GM21367 (cell line): ENCODE measurements at regions not wholly inside any gene's neighbourhood (a gene's known extent, or its start where the extent isn't known, plus 50 kb on each side); places are given as distances from the start of the nearest gene placed in this dataset.
A peak's percentile ranks its signal among the peaks of the same experiment; 100 is the strongest.
"Not testable (repeated sequence)": the region's sequence is repeated elsewhere in the genome, so short reads cannot be mapped to it uniquely, and the experiment has no call there.

ENCODE experiments used
- ATAC-seq: cut with Tn5 transposase; IDR thresholded peaks from one replicate; pipeline ENCODE4 v1.9.1; 2021; ENCODE audit not compliant: unreplicated experiment

DNA sequence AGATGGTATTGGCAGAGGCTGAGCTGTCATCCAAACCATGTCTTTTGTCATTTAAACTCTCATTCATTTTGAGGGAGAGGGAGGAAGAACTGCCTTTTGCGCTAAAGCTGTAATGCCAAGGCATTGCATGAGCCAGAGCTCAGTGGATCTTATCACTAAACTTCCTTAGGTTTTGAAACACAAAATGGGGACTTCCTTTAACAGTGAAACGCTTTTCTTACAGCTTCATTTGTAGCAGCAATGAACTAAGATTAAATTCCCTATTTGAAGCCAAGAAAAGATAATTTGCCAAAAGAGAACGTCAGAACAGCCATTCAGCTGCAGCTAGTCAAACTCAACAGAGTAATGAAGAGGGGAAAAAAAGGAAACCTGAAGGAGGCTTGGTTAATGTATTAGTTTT lies 143.5 kb upstream of the MMADHC start:
- ATAC-seq, result no peak

DNA sequence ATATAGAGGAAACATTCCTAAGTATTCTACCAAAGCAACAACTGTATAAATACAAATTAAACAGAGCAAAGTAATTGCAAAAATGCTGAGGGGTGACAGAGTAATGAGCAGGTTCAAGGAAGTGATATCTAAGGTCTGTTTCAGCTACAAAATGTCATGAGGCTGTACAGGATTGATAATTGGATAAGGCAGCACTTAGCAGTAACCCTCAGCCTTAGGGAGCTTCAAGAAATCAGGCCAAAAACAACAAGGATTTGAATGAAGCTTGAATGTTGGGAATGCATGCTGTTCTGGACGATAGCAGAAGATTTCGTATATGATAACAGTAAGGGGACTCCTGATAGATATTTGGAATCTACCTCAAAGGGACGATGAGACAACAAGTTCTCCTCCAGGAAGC lies 142.0 kb upstream of the MMADHC start:
- no peak for ATAC-seq

DNA sequence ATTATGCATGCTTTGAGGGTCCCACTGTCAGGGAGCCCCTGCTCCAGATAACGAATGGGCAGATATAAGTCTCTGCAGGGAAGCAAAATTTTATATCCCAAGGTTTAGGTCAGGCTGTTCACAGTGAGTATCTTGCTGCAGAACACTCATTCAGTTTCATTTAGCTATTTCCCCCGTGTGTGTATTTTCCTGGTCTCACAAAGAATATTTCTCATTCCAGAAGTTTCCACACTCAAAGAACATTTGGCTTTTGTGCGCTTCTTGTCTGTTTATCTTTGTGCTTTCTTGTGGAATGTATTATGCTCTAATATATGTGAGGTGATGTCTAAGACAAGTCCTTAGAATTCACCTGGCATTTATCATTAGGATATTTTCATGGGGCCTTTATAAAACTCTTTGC lies 140.4 kb upstream of the MMADHC start:
- no peak for ATAC-seq

DNA sequence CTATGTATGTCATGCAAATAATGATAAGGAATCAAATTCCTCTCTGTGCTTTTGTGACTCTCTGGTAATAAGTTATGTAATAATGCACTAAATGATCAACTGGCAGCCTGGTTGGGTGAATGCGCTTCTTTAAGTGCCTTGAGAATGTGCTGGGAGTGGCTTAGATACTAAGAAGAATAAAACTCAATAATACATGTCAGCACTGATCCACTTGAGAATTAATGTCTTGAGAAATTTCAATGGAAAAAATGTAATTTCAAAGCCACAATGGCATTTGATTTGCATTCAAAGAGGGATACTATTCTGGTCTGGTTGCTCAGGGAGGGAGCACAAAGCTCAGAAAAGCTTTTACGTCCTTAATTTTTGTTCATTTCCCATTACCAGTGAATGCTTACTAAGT lies 137.7 kb upstream of the MMADHC start:
- no peak for ATAC-seq

DNA sequence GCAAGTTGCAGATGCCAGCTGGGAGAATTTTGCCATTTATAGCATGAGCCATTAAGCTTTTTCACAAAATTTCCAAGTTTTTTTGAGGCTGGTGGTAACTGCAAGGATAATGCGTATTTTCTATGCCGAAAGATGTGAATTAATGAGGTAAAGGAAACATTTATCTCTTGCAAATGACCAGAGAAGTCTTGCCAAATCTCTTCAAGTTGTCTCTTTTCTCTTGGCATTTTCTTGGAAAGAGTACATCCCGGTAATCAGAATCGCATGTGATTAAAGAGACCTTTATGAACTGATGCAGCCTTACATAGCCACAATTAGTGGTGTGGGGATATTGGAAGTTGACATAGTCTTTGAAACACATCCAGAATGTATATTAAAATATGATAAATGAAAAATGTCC lies 136.5 kb upstream of the MMADHC start:
- no peak for ATAC-seq

DNA sequence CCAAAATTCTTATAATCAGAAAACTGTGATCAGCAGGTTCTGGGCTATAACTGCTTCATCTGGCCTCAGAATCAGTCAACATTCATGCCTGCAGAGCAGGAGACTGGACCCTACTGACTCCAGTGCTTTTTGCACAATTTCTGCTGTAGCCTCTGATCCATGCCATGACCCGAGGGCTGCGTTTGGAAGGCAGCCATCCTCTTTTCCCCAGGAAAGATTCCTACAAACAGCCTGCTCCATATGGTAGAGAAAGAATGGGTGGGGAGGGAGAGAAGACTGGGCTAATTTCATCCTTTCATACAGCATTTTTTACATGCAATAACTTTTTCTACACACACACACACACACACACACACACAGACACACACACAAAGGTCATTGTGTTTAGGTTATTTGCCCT lies 133.0 kb upstream of the MMADHC start:
- ATAC-seq, result no peak

DNA sequence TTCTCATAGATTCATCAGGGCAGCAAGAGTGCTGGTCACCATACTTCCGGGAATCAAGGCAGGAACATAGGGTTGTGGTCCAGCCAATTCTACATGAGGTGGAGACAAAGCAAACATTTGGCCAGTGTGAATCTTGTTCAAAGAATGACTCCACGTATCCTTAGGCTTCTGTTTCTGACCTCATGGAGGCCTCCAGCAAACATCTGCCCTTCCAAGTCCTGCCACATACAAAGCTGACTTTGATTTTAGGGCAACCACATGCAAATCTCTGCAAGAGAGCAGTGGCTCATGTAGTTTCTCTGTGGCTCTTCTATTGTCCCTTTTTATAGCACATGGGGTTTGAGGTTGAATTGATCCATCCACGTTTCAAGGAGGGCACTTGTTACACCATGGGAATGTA lies 132.1 kb upstream of the MMADHC start:
- no peak for ATAC-seq

DNA sequence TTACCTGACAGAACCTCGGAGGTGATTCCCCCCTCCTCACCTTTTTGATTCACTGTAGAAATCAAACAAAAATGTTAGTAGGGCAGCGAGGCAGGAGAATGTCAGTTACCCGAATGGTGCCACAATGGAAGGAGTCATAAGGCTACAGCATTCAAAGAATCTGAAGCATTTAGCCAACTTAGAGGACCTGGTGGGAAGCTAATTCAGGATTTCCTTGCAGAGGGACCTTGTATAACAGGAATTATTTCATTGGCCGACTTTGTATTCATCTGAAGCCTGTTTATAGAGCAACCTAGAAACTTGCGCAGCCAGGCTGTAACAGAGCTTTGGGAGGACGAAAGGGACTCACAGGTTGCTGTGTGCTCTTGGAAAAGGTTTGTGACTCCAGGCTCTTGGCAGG lies 129.1 kb upstream of the MMADHC start:
- ATAC-seq, result no peak

DNA sequence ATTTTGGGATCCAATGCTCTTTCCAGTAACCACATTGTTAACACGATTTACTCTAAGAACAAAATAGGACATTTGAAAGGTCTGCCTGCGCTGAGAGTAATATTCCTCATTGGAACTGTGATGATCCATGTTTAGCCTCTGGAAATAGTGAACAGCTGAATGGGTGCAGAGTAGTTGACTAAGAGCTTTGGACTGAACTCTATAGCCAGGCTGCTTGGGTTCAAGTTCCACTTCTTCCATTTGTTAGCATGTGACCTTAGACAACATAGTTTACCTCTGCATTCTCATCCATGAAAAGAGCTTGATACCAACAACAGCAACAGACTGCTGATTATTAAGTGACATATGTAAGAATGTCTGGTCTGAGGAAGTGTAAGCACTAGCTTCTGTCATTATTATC lies 128.3 kb upstream of the MMADHC start:
- ATAC-seq, result no peak

DNA sequence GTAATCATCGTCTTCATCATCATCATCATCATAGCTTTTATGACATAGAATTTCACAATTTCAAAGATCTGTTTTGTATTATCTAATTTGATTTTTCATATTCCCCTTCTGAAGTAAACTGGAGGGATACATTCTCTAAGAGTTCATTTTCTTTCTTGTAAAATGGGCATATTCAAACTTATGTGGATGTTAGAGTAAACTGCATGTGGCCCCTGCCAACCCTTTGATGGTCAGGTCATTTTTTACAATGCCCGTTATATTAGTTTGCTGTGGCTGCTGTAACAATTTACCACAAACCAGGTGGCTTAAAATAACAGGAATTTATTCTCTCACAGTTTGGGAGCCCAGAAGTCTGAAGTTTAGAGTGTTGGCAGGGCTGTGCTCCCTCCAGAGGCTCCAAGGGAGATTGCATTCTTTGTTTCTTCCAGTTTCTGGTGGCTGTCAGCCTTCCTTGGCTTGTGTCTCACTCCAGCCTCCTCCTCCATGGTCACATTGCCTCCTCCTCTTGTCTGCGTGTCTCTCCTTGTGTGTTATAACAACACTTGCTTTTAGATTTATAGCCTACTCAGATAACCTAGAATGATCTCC lies 127.5 kb upstream of the MMADHC start:
- ATAC-seq, result peak; percentile 84

DNA sequence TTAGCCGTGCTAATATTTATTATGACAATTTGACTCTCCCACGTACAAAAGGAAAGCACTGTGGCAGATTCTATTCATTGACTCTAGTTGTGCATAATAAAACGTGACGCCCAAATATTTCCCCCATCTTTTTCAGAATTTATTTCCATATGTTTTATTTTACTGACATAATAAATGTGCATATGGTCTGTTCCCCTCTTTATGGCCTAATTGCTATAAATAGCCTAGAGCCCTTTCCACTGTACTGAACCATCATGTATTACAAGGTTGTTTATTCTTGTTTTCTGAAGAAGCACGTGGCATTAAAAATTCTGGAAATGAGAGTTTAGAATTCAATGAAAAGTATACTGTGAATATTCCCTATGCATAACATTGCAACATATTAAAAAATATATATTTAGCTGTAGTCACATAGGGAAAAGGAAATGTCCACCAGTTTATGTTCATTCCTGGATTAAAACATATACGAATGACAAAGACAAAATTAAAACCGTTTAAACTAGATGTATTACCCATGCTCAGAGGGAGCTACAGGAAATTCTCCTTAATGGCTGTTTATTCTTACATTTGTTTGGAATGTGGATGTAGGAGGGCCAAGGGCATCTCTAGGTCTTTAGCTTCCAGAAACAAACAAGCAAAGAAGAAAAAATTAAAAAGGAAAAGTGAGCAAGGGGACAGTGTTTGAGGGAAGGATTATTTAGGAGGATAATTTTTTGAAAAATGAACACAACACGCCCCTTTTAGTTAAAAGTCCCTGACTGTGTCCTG lies 122.1 kb upstream of the MMADHC start:
- no peak for ATAC-seq

DNA sequence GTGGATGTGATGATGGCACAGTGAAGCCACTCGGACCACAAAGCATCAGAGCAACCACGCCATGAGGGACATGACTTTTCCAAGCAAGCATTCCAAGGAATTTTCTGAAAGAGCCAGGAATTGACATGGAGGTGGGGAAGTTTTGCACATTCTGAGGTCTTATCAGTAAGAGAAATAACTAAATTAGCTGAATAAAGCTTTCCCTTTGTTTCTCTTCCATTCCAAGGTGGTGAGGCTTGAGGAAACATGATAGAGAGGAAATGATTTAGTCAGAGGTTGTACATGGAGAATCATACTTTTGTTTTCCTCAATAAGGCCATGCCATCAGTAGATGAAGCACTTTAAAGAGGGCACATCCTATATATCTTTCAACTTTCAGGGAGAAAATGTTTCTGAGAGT lies 115.7 kb upstream of the MMADHC start:
- no peak for ATAC-seq

DNA sequence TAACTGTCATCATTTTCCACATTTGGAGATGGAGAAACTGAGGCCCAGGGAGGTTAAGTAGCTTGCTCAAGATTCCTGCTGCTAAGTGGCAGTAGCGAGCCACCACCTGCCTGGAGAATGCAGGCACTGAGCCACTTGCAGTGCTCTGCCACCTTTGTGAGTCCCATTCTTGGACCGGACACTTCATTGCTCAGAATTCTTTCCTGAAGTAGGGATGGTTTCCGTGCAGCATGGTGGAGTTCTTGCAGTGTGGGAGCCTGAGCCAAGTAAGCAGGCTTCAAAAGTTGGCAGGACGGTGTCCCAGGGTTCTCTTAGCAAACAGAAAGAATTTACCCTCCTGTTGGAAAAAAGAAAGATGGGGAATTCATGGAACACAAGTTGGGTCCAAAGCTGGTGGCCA lies 115.0 kb upstream of the MMADHC start:
- ATAC-seq, result no peak

DNA sequence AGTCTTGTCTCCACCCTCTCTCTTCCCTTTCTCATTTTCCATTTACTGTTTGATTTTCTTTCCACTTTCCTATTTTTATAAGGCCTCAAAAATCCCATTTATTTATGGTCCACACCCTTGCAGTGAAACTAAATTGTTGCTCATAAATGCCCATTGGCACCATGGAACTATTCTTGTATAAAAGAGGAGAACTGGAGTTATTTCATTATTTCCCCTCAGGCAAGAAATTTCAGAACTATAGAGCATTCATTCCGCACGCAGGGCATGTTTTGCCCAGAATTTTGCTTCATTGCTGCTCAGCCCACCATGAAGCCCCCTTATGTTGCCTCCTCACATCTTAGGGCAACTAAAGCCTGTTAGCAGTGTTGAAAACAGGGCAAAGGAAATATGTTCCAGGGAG lies 113.7 kb upstream of the MMADHC start:
- ATAC-seq, result no peak

DNA sequence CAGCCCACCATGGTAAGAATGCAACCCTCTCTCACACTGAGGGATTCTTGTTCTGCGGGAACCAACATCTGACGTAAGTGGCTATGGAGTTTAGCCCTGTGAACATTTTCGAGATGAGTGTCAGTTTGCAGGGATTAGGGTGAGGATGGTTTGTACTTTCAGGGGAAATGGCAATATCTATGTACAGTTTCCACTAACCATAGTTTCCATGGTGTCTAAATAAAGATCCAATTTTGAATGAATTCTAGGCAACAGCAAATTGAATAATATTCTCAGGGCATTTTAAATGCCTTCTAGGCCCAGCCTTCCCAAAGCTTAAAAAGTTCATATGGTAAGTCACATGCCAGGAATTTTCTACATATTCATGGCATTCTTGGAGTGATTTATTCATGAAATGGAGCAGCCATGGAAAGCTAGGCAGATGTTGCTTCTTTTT lies 105.4 kb upstream of the MMADHC start:
- ATAC-seq, result no peak

DNA sequence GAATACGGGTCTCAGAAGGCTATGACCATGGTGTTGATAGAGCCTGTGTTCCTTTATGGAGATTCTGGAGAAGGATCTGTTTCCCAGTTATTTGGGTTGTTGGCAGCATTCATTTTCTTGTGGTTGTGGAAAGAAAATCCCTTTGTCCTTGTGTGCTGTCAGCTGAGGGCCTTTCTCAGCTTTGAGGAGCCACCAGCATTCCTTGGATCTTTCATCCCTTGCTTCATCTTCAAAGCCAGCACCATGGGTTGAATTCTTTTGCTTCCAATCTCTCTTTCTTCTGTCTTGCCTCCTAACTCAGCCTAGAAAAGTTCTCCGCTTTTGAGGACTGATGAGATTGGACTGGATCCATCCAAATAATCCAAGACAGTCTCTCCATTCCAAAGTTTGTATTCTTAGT lies 103.2 kb upstream of the MMADHC start:
- no peak for ATAC-seq

DNA sequence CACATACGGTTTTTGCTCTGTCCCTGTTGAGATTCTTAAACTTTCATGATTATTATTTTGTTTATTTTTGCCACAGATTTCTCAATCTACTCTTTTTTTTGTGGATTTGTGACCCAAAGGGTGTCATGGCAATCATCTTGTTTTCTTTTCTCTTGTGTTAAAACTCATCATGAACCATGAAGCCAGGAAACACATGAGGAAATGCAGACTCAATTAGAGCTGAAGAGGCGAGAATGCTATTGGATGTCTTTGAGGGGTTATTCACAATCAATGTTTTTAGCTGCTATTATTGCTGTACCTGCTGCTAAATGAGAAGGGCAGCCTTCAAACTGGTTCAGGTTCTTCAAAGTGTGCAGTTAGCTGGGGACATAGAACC lies 99.5 kb upstream of the MMADHC start:
- ATAC-seq, result no peak

DNA sequence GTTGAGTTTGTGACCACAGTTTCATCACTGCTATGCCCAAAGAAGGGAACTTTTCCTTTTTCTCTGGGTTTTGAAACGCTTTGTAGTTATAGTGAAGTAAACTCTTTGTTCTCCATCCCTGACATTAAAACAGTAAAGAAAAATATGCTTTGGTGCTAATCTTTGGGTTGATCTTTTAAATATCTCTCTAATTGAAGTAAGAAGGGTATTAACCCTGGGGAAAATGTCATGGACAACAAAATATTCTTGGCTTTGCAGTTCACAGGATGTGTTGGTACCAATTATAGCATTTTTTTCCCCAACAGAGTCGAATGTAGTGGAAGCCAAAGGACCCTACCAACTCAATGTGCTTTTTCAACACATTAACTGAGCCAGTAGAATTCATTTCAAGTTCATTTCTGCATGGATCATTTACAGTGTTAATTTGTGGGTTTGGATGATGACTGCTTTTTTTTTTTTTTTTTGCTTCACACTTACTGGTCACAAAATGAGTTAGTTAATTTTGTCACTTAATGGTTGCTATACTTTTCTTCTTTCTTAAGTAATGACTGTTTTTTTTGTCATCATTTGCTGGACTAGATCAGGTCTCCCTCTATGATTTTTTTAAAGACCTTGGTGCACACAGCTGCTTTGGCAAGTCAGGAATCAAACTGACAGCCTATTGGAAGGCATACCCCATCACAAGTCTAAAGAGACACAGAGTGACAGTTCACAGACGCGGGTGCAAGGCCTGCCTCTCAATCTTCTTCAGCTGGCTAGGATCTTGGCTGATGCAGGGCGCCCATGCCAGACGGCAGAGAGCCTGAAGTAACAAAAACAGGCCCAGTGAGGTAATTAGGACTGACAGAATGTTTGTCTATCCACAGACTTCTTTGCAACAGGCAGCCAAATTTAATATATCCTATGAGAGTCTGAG lies 98.8 kb upstream of the MMADHC start:
- no peak for ATAC-seq

DNA sequence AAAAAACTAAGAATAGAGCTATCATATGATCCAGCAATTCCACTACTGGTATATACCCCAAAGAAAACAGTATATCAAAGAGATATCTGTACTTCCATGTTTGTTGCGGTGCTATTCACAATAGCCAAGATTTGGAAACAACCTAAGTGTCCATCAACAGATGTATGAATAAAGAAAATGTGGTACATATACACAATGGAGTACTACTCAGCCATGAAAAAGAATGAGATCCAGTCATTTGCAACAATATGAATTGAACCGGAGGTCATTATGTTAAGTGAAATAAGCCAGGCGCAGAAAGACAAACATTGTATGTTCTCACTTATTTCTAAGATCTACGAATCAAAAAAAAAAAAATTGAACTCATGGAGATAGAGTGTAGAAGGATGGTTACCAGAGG lies 97.8 kb upstream of the MMADHC start:
- ATAC-seq, result not testable (repeated sequence)

DNA sequence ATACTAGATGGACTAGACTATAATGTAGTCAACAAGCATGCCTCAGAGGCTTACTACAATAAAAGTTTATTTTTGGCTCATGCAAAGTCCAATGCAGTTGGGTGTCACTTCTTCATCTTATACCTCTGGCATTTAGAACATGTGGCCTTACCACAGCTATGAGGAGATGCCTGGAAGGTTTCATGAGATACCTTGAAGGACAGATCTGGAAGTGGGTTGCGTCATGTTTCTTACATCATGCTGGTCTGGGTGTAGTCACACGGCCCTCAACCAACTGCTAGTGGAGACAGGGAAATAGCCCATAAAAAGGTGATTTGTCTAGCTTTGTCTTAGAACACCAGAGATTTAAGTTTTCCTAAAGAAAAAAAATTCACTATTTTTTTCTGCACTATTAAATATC lies 91.7 kb upstream of the MMADHC start:
- ATAC-seq, result no peak

DNA sequence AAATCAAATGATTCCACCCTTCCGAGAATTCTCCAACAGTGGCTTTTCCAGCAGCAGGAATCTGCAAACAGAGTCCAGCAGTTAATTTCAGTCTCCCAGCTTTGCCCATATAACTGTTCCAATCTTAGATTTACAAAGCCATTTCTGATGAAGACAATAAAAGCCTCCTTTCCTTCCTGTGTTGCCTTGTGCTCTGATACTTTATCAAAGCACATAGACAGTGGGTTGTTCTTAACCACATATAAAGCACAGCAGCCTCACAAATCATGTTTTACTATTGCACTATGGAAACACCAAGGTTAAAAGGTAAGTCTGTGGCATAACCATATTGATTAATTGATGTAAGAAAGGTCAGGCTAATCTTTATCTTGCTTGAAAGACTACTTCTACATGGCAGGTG lies 89.8 kb upstream of the MMADHC start:
- ATAC-seq, result no peak

DNA sequence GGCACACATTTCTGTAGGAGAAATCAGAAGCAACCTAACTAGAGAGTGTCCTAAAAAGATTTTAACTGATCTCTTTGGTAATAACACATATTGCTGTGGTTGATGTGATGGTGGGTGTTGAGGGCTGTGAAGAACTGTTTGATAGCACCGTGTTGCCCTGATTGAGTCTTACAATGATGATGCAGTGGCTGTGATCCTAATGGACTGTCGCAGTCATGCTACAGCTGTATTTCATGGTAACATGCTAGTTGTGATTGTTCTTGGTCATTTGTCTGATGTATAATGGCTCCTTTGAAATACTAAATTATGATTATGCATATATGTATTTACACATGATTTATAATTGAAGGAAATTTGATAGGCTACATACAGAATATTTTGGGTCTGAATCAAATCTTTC lies 82.5 kb upstream of the MMADHC start:
- no peak for ATAC-seq
